C4-2B (cell line): ENCODE measurements at regions not wholly inside any gene's neighbourhood (a gene's known extent, or its start where the extent isn't known, plus 50 kb on each side); places are given as distances from the start of the nearest gene placed in this dataset.

Experiments used
- ZFX ChIP-seq: fragments of 450-650 bp; IDR thresholded peaks from 2 replicates; pipeline ENCODE4 v1.6.1; 2017
- TF ChIP-seq, protein P1 (sequence below): fragments of 450-650 bp; conservative IDR thresholded peaks from 2 replicates; pipeline ENCODE4 v1.5.1; 2017; ENCODE audit warnings: mild to moderate bottlenecking

DNA sequence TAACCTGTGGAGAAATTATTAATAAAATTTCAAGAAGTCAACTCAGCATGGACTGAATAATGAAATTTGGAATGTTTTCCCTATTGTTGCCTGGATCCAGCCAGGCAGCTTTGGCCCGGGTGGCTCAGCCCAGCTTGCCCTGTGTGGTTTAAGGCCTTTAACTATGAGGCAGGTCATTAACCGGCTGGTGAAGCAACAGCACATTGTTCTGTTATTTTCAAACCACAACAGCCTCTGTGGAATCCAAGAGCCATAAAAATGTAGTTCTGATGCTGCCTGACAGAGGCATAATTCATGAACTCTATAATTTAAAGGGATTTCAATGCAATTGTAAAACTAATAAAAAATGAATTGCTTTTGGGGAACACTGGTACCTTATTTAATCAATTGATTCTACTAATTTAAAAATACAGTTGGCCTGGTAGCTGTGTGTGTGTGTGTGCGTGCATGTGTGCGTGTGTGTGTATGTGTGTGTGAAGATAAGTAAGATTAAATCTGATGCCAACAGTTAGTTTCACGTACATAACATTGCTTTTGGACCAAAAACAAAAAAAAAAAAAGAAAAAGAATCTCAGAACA, 117.7 kb downstream of the RPS12 start:
- TF ChIP-seq, protein P1, sequence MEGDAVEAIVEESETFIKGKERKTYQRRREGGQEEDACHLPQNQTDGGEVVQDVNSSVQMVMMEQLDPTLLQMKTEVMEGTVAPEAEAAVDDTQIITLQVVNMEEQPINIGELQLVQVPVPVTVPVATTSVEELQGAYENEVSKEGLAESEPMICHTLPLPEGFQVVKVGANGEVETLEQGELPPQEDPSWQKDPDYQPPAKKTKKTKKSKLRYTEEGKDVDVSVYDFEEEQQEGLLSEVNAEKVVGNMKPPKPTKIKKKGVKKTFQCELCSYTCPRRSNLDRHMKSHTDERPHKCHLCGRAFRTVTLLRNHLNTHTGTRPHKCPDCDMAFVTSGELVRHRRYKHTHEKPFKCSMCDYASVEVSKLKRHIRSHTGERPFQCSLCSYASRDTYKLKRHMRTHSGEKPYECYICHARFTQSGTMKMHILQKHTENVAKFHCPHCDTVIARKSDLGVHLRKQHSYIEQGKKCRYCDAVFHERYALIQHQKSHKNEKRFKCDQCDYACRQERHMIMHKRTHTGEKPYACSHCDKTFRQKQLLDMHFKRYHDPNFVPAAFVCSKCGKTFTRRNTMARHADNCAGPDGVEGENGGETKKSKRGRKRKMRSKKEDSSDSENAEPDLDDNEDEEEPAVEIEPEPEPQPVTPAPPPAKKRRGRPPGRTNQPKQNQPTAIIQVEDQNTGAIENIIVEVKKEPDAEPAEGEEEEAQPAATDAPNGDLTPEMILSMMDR: no peak
- TF ChIP-seq ZFX: no peak
